ENCODE measurements at regions not wholly inside any gene's neighbourhood (a gene's known extent, or its start where the extent isn't known, plus 50 kb on each side); places are given as distances from the start of the nearest gene placed in this dataset.

DNA sequence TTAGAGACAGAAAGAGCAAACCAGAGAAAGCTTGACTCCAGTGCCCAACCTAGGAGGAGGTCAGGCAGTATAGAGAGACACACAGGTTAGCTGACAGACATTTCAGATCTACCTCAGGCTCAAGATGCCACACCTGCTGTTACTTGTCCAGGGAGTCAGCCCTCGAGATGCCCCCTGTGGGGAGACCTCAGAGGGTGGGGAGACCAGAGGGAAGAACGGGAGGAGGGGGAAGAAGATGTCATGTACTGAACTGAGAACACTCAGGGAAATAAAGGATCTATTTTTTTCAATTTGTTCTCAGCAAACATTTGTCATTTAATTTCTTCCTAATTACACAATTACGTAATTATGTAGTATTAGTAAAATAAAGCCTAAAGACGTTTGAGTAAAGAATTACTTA, 196.3 kb upstream of the CADM1 start:
- TF ChIP-seq, protein P1, sequence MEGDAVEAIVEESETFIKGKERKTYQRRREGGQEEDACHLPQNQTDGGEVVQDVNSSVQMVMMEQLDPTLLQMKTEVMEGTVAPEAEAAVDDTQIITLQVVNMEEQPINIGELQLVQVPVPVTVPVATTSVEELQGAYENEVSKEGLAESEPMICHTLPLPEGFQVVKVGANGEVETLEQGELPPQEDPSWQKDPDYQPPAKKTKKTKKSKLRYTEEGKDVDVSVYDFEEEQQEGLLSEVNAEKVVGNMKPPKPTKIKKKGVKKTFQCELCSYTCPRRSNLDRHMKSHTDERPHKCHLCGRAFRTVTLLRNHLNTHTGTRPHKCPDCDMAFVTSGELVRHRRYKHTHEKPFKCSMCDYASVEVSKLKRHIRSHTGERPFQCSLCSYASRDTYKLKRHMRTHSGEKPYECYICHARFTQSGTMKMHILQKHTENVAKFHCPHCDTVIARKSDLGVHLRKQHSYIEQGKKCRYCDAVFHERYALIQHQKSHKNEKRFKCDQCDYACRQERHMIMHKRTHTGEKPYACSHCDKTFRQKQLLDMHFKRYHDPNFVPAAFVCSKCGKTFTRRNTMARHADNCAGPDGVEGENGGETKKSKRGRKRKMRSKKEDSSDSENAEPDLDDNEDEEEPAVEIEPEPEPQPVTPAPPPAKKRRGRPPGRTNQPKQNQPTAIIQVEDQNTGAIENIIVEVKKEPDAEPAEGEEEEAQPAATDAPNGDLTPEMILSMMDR (IDR thresholded peaks at IDR 0.05; ENCODE audit: low read depth, low read length, missing control alignments) = no peak
- DNase-seq (ENCODE audit: extremely low read depth, low read depth) = no peak
- H3K4me3 ChIP-seq (replicated peaks; ENCODE audit: low read depth, low read length) = no peak overlapping the region

DNA sequence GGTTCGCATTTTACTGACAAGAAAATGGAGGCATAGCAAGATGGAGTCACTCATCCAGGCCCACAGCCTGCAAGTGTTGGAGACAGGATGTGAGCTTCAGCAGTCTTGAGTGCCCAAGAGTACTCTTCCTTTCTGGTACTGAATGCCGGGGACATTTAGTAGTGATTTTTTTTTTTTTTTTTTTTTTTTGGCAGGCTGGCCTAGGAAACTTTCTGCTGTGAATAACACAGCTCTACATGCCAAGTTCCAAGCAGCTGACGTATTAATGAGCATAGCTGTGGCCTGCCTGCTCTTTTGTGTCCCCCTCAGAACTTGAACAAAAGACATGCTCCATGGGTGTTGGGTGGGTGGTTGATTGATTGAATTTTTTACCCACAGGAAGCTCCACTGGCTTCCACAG, 195.5 kb upstream of the CADM1 start:
- TF ChIP-seq, protein P1 (IDR thresholded peaks at IDR 0.05; ENCODE audit: low read depth, low read length, missing control alignments) = no peak
- H3K4me3 ChIP-seq (replicated peaks; ENCODE audit: low read depth, low read length) = no peak overlapping the region
- DNase-seq (ENCODE audit: extremely low read depth, low read depth) = no peak

DNA sequence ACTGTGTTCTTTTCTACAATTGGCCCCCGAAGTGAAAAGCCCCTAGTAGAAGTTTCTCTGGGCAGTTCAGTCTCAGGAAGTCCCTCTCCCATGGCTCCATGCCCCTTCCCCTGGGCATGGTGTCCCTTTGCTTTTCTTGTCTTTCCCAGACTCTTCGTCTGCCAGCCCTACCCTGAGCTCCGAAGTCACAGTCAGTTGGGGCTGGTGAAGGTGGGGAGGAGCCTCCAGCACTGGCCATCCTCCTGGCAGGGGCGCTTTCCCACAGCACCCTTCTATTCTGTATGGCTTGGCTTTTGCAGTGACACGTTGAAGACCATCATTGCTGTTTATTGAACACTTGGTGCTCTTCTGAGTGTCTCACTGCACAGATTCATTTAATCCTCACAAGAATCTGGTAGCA, 195.1 kb upstream of the CADM1 start:
- no peak for DNase-seq (ENCODE audit: extremely low read depth, low read depth)
- TF ChIP-seq, protein P1 (IDR thresholded peaks at IDR 0.05; ENCODE audit: low read depth, low read length, missing control alignments) = no peak
- H3K4me3 ChIP-seq (replicated peaks; ENCODE audit: low read depth, low read length) = no peak overlapping the region

DNA sequence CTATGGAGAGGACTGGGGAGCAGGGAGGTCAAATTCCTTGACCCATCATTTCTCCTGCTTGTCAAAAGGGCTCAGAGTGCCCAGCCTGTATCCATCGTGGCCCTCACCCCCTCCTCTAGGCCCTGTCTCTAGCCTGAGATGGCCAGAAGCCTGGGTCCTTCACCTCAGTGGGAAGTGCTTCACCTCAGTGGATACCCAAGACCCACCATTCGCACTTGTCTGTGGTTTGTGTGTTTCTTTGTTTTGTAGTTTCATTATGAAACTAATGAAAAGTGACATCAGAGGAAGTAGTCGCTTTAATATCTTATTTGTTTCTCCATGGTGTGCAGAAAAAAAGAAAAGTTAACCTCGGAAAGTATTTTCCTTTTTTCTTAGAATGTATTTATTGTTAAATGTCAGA, 194.0 kb upstream of the CADM1 start:
- DNase-seq (ENCODE audit: extremely low read depth, low read depth) = no peak
- TF ChIP-seq, protein P1 (IDR thresholded peaks at IDR 0.05; ENCODE audit: low read depth, low read length, missing control alignments) = no peak

DNA sequence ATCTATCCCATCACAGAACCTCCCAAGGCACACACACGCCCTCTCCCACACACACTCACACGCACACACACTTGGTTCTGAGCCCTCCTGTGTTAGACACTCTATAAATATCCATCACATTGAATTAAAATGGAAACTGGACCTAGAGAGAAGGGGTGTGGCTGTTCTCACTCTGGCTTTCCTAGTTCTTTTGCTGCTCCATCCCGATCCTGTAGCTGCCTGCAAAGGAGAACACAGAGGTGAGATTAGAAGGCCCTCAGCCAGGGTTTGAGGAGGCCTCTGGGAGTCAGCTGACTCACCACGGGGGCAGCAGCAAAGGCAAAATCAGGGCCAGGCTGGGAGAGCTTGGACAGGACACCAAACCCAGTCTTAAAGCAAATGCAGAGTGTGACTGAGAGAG, 192.3 kb upstream of the CADM1 start:
- TF ChIP-seq, protein P1 (IDR thresholded peaks at IDR 0.05; ENCODE audit: low read depth, low read length, missing control alignments) = no peak
- no peak overlapping the region for H3K4me3 ChIP-seq (replicated peaks; ENCODE audit: low read depth, low read length)
- DNase-seq (ENCODE audit: extremely low read depth, low read depth) = no peak

More for the DNA sequence above, 194.0 kb upstream of the CADM1 start:
- no peak overlapping the region for H3K4me3 ChIP-seq (replicated peaks; ENCODE audit: low read depth, low read length)

DNA sequence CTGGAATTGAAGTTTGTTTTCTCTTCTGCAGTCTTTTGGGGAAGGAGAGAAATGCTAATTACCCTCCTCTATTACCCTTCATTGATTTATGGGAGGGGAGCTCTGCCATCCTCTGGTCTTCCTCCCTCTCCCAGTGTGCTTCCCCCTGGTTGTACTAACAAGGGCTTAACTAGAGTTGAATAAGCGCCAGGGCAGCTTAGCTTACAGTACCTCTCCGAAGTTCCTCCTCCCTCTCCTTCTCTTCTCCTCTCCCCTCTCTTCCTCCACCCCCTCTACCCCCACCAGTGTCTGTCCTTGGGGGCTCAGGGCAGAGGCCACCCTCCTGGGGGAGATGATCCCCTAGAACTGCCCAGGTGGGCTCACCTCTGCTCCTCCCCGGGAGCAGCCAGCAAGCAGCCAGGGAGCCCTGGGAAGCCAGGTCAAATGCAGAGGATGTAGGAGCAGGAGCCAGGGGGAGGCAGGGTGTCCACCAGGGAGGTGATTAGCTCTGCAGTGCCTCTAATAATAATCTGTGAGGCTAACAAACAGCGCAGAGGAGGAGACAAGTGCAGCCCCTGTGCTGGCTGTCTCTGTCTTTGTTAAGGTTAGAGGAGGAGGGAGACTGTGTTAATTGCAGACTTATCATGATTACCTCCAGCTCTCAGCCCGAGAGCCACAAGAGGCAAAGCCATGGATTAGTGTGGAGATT, 191.6 kb upstream of the CADM1 start:
- TF ChIP-seq, protein P1 (IDR thresholded peaks at IDR 0.05; ENCODE audit: low read depth, low read length, missing control alignments) = no peak
- no peak for DNase-seq (ENCODE audit: extremely low read depth, low read depth)
- no peak overlapping the region for H3K4me3 ChIP-seq (replicated peaks; ENCODE audit: low read depth, low read length)

DNA sequence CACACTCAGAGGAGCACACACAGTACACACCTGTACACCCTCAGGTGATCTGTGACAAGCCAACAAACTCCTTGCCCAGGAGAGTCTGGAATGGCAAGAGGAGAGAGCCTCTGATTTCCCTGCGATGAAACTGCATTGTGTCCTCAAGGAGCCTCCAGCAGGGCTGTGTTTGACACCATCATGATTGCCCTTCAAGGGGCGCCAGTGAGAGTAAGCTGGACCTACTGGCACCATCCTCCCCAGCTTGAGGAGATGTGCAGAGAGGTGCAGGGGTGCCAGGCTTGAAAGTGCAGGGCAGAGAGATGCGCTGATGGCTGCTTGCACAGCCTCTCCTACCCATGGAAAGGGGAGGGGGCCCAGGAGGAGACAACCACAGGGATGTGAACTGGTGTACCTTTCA, 188.8 kb upstream of the CADM1 start:
- TF ChIP-seq, protein P1 (IDR thresholded peaks at IDR 0.05; ENCODE audit: low read depth, low read length, missing control alignments) = no peak
- no peak overlapping the region for H3K4me3 ChIP-seq (replicated peaks; ENCODE audit: low read depth, low read length)
- no peak for DNase-seq (ENCODE audit: extremely low read depth, low read depth)
